Left colon (tissue), 2 donors: ENCODE measurements at regions not wholly inside any gene's neighbourhood (a gene's known extent, or its start where the extent isn't known, plus 50 kb on each side); places are given as distances from the start of the nearest gene placed in this dataset.

Experiments
- ATAC-seq: fragments of 200-7000 bp; cut with Tn5 transposase; one replicate; pipeline ENCODE4 v1.9.1; 2020; ENCODE audit warnings: mild to moderate bottlenecking, moderate library complexity
- DNase-seq, 2 donors: peaks; one replicate each; pipeline ENCODE4 v3.0.0-alpha.2; 2020
- intact Hi-C, 2 donors: fragments of 100-400 bp; cut with DNase I in 1 of 2; cut with micrococcal nuclease in 1 of 2; formaldehyde crosslinking; loops; one replicate each; pipeline versions ENCODE4 v1.11.2 to v1.14.0; 2022; cut with DNase I, micrococcal nuclease
- donor health status: DM: no; HTN: no; CAD: no.
- donor health status: DM: yes; HTN: yes; CAD: no.

DNA sequence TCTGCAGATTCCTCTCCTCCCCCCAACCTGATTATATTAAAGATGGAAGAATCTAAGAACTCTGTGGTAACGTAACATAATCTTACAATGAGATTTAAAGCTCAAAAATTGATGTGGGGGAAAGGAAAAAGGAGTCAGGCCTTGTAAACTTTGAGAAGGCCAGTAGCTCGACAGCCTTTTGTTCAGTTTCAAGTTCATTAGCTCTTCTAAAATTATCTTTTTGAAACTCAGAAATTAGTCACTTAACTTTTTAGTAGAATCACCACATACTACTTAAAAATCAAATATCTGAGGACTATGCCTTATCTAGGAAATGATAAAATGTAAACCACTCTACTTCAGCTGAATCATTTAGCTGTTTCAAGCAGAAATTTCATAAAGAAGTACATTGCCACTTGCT lies 996.2 kb downstream of the AMY1C start:
- no peak for ATAC-seq
- DNase-seq: no peak
- intact Hi-C loops: no loop called here

DNA sequence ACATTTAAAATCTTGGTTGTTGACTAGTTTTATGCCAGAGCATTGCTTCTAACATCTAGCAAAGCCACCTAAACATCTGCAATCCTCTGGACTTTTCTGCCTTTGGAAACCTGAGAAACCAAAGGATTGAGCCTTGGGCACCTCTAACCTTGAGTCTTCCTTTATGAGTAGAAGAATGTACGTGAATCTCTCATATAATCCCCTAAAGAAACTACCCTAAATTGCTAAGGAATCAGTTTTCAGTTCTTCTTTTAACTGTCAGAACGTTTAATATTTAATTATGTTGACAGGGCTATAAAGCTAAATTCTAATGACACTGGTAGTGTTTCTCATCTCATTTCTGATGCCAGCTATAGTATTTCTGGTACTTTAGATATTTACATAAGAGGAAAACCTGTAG lies 997.3 kb downstream of the AMY1C start:
- intact Hi-C loops: no loop called here
- ATAC-seq (no peak), DNase-seq (no peak)

DNA sequence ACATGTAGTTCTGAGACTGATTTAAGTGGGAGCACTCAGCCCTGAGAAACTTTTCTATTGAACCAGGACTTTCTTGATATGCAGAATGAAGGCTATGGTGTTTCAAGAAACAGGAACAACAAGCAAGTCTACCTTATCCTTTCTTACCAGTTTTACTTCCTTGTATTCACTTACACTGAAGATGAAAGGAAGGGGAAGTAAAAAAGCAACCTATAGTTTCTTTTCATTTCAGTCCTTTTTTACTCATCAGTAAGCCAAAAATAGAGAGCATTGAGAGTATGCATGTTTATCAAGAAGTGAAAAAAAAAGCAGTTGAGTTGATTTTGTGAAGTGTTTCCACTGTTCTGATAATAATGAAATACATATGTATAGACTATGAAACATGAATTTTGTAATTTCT lies 1010.3 kb downstream of the AMY1C start:
- ATAC-seq (no peak), DNase-seq (no peak)
- intact Hi-C loops: no loop called here

DNA sequence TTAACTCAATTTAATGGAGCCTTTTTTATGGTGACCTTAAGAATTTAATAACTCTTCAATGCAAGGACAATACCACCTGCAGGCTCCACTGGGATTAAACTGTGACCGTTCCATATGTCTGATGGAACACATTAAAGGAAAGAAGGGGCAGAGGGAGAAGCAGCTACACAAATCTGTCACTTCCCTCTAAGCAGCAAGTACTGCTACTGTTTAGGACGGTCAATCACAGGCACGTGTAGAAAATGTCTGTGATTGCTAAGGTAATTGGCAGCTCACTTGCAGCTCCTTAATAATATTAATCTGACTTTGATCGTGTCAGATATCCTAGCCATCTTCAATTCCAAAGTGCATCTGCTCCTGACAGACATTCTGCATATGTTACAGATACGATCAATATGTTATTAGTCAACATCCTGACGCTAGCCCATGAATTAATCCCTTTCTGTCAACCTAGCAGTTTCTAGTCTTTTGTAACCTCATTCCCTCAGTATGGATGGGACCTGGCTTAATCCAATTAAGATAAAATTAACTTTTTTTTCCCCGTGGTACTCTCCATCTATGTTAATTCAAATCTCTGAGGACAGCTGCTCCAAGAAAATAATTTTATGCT lies 1012.4 kb downstream of the AMY1C start:
- intact Hi-C loops: no loop called here
- no peak for ATAC-seq
- no peak for DNase-seq

DNA sequence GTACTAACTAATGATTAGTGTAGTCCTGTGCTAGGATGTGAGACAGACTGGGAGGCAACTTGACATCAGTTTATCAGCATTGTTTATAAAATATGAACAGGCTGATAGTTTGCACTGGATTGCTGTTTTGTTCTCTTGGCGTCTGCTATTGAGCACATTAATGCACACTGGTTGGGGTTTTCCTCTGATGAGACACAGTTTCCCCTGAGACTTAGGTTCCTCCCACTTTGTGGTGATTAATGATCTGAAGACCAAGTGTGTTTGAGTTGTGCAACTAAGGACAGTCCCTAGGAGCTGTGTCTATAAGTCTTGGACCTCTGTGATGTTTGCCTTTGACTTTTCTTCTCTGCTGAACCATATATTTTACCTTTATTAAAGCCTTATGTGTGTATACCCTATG lies 1015.4 kb downstream of the AMY1C start:
- no peak for ATAC-seq
- DNase-seq: no peak
- intact Hi-C loops: no loop called here

DNA sequence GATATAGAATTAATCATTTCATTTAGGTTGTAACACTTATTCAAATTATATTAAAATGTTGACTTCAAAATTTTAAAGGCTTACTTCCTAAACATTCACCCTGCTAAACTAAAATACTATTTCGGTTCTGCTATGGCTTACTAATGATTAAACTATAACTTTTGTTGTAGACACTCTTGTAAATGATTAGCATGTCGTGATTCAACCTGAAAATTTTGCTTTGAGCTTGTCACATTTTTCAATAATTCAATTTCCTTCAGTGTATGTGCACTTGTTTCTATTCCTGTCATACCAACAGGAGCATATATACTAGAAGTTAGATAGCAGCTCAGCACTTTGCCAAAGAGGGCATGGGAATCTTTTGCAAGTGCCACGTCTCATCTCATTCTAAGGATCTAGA lies 1018.8 kb downstream of the AMY1C start:
- intact Hi-C loops: no loop called here
- no peak for ATAC-seq
- DNase-seq: no peak

DNA sequence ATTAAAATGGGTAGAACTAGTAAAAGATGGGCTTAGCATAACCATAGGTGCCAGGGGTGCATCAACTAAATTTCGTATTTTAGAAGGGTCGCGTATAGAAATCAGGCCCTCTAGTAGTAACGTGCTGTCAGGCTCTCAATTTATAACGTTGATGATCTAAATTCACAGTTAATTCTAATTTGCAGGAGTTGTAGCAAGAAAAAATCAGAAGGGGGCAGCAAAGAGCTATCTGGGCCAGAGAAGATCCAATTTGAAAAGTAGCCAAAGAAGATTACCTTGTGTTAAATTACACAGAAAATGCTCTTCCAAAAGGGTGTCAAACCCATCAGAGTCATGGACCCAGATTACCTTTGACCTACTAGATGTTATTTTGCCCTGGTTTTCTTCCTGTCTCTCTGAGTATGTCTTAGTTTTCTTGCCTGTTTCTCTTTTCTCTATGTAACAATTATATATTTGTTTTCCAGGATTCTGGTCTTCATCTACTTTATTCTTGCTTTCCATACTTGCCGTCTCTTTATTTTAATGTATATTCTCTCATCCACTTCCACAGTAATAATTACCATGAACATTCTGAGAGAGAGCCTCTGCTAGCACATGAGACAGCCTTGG lies 1030.9 kb downstream of the AMY1C start:
- no peak for DNase-seq
- intact Hi-C loops: no loop called here

DNA sequence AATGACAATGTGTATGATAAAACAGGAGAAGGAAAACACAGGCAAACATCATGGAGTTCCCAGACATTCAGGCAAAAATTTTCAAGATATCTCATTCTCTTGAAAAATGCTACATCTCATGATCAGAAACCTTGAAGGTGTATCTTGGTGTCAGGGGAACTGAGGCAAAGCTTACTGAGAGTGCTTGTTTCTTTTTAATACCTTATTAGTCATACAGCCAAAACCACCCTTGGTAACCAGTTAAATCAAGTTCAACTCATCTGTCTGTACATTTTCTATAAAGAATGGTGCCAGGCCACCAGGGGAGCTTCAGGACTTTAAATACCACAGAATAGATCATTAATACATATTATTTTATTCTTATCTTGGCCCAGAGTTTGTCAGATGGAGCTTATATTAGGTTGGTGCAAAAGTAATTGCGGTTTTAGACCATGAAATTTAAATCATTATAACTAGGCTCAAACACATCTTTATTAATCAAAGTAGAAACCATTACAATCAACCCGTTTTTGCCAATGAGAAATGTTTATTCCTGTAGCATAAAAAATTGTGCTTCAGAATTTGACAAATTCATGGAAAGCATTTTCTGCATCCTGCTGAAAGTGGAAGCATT lies 1036.0 kb downstream of the AMY1C start:
- ATAC-seq (no peak), DNase-seq (no peak)
- intact Hi-C loops: no loop called here

More for the DNA sequence above, 1030.9 kb downstream of the AMY1C start:
- ATAC-seq: no peak

DNA sequence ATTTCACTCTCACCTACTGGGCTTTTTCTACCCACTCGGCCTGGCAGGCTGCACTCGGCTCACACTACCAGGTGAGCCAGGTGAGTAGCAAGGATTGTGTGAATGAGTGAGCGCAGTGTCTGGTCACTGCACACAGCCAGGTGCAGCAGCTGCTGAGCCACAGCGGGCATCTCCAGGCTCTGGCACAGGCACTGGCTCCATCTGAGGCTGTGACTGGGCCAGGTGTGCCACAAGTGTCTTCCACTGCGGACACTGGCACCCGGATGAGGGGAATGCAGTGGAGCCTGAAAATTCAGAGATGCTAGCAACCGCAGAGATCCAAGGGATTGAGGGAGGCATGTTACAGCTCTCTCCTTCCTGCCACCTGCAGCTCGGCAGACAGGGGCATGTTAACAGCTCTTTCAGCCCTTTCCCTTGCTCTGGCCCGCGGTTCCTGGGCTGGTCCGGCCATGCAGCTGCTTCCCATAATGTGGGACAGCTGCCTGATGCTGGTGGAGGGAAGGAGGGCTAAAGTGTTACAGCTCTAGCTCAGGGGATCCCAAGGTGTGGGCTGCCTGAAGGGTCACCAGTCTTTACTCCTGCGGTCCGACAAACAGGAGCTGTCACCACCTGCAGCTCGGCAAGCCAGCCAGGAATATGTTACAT lies 1038.3 kb downstream of the AMY1C start:
- ATAC-seq: no peak
- intact Hi-C loops: no loop called here
- no peak for DNase-seq

DNA sequence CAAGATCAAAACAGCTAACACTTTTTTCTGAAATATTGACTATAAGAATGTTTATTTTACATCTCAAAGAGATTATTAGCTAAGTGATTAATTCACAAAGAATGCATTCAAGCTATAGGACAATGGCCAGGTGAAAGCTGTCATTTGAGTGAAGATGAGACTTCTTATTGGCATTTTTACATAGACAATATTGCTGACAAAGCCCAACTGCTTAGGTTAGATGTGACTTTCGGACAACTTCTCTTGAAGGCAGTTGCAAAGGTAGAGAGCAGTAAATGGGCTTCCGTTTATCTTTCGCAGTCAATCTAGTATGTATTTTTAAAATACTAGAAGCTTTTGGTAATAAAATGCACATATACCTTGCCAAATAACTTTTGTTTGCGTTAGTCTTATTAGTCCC lies 1041.3 kb downstream of the AMY1C start:
- ATAC-seq (no peak), DNase-seq (no peak)
- intact Hi-C loops: no loop called here

DNA sequence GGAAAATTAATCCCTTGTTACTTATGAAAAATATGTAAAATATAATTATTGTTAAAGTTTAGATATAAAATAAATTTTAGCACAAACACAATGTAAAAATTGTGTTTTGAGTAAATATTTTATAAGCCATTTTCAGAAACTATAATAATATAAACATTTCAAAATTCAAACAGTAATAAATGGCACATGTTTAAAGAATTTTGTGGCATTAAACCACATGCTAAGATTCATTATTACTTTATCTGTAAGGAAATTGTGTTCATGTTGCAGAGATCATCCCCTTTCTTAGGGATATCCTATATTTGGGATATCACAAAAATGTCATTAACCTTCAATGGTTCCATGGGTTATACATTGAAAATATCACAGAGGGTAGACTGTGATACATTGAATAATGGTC lies 1044.3 kb downstream of the AMY1C start:
- ATAC-seq (no peak), DNase-seq (no peak)
- intact Hi-C loops: no loop called here

DNA sequence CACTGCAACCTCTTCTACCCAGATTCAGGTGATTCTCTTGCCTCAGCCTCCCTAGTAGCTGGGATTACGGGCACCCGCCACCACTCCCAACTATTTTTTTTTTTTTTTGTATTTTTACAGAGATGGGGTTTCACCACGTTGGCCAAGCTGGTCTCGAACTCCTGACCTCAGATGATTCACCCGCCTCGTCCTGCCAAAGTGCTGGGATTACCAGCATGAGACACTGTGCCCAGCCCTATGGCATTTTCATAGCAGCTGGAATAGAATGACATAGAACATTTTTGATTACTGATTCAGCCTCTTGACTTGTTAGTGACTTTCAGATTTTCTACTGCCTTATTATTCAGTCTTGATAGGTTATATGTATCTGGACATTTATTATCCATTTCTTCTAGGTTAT lies 1046.2 kb downstream of the AMY1C start:
- DNase-seq: no peak
- ATAC-seq: no peak
- intact Hi-C loops: no loop called here

DNA sequence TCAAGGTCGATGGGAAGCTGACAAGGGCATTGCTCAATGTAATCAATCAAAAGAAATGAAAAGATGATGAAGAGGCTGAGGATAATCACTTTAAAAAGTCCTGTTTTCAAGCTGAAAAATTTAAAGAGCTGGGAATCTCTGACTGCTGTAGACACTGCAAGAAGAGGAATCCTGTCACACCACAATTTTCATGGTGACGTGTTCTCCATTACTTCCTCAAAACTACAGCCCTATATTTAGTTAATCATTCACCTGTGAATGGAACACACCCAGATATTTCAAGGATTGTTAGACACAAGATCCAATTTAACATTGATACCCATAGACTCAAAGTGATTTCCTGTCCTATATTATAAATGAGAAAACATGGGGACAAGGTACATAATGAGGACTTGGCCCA lies 1048.3 kb downstream of the AMY1C start:
- no peak for DNase-seq
- ATAC-seq: no peak
- intact Hi-C loops: no loop called here

DNA sequence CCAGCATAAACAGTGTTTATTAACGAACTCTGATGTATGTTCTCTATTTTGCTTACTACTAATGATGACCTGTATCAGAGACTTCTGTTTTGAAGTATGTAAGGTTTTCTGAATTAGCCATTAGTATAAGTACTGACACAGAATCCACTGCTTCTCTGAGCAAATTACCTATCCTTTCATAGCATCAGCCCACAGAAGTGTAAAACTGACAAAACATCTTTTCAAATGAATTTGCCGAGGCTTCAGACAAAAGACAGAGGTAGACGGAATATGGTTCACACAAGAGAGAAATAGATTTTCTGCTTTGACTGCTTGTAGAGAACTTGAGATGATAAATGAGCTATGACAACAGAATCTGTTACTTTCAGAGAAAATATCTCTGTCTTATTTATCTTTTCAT lies 1051.6 kb downstream of the AMY1C start:
- ATAC-seq (no peak), DNase-seq (no peak)
- intact Hi-C loops: no loop called here

DNA sequence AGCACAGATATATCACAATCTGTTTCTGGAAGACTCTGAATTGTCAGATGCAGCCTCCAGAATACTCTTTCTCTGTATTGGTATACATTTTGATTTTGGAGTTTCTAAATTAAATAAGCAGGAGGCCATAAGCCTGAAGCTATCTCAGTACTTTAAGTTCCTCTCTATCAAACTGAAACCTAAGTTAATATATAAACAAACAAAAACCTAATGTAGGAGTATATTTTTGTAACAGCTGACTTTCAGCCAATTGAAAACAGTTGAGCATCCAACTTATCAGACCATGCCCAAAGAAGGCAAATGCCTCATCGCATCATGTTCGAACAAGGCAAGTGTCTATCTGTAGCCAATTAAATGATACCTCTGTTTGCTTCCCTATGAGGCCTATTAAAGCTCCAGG lies 1054.4 kb downstream of the AMY1C start:
- no peak for DNase-seq
- intact Hi-C loops: no loop called here
- ATAC-seq: no peak

DNA sequence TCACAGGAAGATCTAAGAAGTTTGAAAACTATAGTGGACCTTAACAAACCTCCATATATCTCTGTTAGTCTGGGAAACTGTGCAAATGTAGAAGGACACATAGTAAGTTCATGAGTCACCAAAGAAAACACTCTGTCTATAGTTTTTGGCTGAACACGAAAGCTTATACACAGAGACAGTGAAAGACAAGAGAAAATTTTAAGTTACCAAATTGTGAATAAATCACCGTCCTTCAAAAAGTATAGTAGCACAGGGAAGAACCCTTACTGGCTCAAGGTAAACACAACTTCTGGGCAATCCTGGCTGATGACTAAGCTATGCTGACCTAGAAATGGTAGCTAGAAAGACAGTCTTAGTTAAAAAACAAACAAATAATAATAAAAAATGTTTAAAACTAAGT lies 1057.9 kb downstream of the AMY1C start:
- ATAC-seq (no peak), DNase-seq (no peak)
- intact Hi-C loops: no loop called here

DNA sequence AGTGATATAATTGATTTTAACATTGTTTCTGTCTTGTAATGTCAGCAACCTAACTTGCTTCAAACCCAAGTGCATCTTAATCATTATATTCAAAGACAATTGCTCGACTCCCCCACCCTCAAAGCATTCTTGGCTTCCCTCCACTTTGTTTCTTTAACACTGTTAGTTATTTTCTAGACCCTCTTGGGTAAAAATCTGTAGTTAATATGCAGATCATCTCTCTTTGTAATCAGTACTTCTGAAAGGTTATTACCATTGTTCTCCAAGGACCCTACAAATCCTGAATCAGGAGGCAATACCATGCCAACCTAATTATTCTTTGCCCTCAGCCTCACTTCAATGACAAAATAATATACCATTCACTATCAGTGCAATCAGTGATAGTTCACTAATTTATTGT lies 1075.7 kb downstream of the AMY1C start:
- ATAC-seq: no peak
- DNase-seq: no peak
- intact Hi-C loops: no loop called here

DNA sequence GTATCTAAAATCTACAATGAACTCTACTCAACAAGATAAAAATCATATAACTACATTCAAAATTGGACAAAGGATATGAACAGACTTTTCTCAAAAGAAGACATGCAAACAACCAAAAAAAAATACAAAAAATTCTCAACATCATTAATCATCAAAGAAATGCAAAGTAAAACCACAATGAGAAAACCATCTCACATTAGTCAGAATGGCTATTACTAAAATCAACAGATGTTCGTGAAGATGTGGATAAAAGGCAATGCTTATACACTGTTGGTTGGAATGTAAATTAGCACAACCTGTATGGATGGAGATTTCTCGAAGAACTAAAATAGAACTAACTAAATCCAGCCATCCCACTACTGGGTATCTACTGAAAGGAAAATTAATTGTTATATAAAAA lies 1080.8 kb downstream of the AMY1C start:
- ATAC-seq: no peak
- no peak for DNase-seq
- intact Hi-C loops: no loop called here

DNA sequence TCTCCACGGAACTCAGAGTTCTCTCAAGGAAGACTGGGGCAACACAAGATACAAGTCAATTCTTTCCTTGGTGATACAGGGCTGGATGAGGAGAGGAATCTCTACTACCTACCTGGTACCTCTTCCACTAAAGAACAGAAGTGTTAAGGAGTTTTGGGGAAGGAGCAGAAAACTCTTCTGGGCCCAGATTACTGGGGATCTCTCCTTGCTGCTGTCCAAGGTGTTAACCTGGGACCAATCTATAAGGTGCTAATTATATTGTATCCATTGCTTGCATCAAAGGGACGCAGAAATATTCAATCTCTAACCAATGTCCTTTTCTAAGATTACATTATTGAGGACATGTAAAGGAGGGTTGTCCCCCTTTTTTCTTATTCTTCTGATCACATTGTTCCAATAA lies 1102.5 kb downstream of the AMY1C start:
- DNase-seq (no peak), ATAC-seq (no peak)
- intact Hi-C loops: no loop called here

DNA sequence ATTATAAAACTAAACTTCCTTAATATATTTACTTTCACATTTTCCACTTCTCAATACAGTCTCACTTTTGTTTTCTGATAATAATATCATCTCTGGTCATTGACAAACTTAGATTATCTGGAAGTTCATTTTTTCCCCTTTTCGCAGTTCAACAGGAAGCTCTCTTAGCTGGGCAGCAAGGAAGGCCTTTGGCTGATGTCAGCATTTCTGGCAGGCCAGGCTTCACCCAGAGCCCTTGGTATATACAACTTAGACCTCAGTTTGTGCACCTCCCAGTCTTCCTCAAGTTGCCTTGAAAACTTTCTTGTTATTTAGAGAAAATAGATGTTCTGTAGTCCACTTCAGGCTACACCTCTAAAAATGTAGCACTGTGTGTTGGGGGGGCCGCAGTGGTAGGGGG lies 1103.6 kb downstream of the AMY1C start:
- ATAC-seq: no peak
- no peak for DNase-seq
- intact Hi-C loops: no loop called here

DNA sequence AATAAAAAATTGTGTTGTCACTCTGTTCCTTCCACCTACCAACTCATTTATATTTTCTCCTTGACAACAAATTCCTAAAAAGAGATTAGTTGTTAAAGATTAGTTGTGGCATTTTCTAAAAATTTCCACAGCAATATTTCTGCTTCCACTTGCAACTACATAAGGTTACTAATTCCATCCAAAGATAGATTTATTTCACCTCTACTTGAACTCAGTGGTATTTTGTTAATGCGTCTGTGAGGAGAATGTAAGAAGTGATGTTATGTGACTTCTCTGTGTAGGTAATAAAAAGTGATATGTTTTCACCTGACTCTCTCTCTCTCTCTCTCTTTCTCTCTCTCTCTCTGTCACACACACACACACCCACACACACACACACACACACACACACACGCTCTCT lies 1104.8 kb downstream of the AMY1C start:
- DNase-seq (no peak), ATAC-seq (no peak)
- intact Hi-C loops: no loop called here
